OCI-LY7 (cell line): ENCODE measurements at regions not wholly inside any gene's neighbourhood (a gene's known extent, or its start where the extent isn't known, plus 50 kb on each side); places are given as distances from the start of the nearest gene placed in this dataset.

Experiments
- CTCF ChIP-seq: fragments of 200-600 bp; sonication (generic); conservative IDR thresholded peaks from 2 replicates; pipeline ENCODE4 v1.5.1; 2014; ENCODE audit warnings: mild to moderate bottlenecking, antibody characterized with exemption, low read length, moderate library complexity, mixed read lengths
- EZH2phosphoT487 ChIP-seq: fragments of 200-600 bp; sonication (generic); IDR thresholded peaks from 2 replicates; pipeline ENCODE4 v1.6.1; 2018; ENCODE audit warnings: low read depth, borderline replicate concordance, mild to moderate bottlenecking, mixed run types, antibody characterized with exemption, low read length, moderate library complexity, mixed read lengths

- TF ChIP-seq CTCF (no peak), EZH2phosphoT487 (no peak)
Measured at GRCh38 chr1:101683561-101683960, 313.2 kb downstream of the OLFM3 start.
